M059J (cell line): ENCODE measurements at regions not wholly inside any gene's neighbourhood (a gene's known extent, or its start where the extent isn't known, plus 50 kb on each side); places are given as distances from the start of the nearest gene placed in this dataset.
A peak's percentile ranks its signal among the peaks of the same experiment; 100 is the strongest.
"Not testable (repeated sequence)": the region's sequence is repeated elsewhere in the genome, so short reads cannot be mapped to it uniquely, and the experiment has no call there.

ENCODE experiments used
- DNase-seq: peaks from one replicate; pipeline ENCODE4 v3.0.0-alpha.2; 2012; ENCODE audit warnings: low read depth

GRCh38 chr14:65834812-65835211, 422.3 kb downstream of the FUT8 start:
- DNase-seq = no peak

- no peak for DNase-seq
Measured at GRCh38 chr14:65835501-65835900, 423.0 kb downstream of the FUT8 start.

GRCh38 chr14:65838565-65838964, 426.0 kb downstream of the FUT8 start:
- peak; percentile 11 for DNase-seq

- DNase-seq = no peak
Measured at GRCh38 chr14:65840118-65840751, 427.7 kb downstream of the FUT8 start.

GRCh38 chr14:65840786-65841185, 428.3 kb downstream of the FUT8 start:
- DNase-seq = peak; percentile 39

- DNase-seq = peak; percentile 12
Measured at GRCh38 chr14:65846196-65846868, 433.8 kb downstream of the FUT8 start.

GRCh38 chr14:65847075-65847847, 434.7 kb downstream of the FUT8 start:
- DNase-seq = peak; percentile 51

- not testable (repeated sequence) for DNase-seq
Measured at GRCh38 chr14:65847931-65848330, 435.4 kb downstream of the FUT8 start.

- DNase-seq = no peak
Measured at GRCh38 chr14:65849091-65849490, 436.6 kb downstream of the FUT8 start.

- DNase-seq = no peak
Measured at GRCh38 chr14:65849558-65849957, 437.0 kb downstream of the FUT8 start.

GRCh38 chr14:65850429-65851135, 438.1 kb downstream of the FUT8 start:
- DNase-seq = peak; percentile 30

- no peak for DNase-seq
Measured at GRCh38 chr14:65852689-65853088, 440.2 kb downstream of the FUT8 start.

GRCh38 chr14:65853407-65853955, 441.0 kb downstream of the FUT8 start:
- DNase-seq = no peak

GRCh38 chr14:65854215-65854614, 441.7 kb downstream of the FUT8 start:
- no peak for DNase-seq

GRCh38 chr14:65860956-65861611, 448.6 kb downstream of the FUT8 start:
- no peak for DNase-seq

GRCh38 chr14:65864549-65864948, 452.0 kb downstream of the FUT8 start:
- no peak for DNase-seq

- DNase-seq = no peak
Measured at GRCh38 chr14:65864984-65865383, 452.5 kb downstream of the FUT8 start.

GRCh38 chr14:65866448-65866847, 453.9 kb downstream of the FUT8 start:
- no peak for DNase-seq

GRCh38 chr14:65866886-65867285, 454.4 kb downstream of the FUT8 start:
- DNase-seq = no peak

GRCh38 chr14:65867333-65867732, 454.8 kb downstream of the FUT8 start:
- no peak for DNase-seq

GRCh38 chr14:65872536-65872935, 460.0 kb downstream of the FUT8 start:
- no peak for DNase-seq
